ENCODE measurements at regions not wholly inside any gene's neighbourhood (a gene's known extent, or its start where the extent isn't known, plus 50 kb on each side); places are given as distances from the start of the nearest gene placed in this dataset.

- TF ChIP-seq EGR1 (IDR thresholded peaks at IDR 0.05): no peak
- no peak for TF ChIP-seq CEBPB (IDR thresholded peaks at IDR 0.05)
- no peak for TF ChIP-seq REST (IDR thresholded peaks at IDR 0.05; ENCODE audit: low read depth)
- no peak for TF ChIP-seq NFIC (IDR thresholded peaks at IDR 0.05)
- TF ChIP-seq YY1 (IDR thresholded peaks at IDR 0.05; ENCODE audit: low read depth): no peak
- TF ChIP-seq EP300 (IDR thresholded peaks at IDR 0.05; ENCODE audit: borderline replicate concordance): no peak
- no peak for TF ChIP-seq RAD21 (IDR thresholded peaks at IDR 0.05; ENCODE audit: low read depth)
- no peak for TF ChIP-seq CREB1 (IDR thresholded peaks at IDR 0.05; ENCODE audit: low read depth)
- no peak for TF ChIP-seq TAF1 (IDR thresholded peaks at IDR 0.05; ENCODE audit: low read depth)
- TF ChIP-seq FOXM1 (IDR thresholded peaks at IDR 0.05; ENCODE audit: borderline replicate concordance, low read depth): no peak
- no peak for TF ChIP-seq USF1 (IDR thresholded peaks at IDR 0.05)
- no peak for TF ChIP-seq MAX (IDR thresholded peaks at IDR 0.05)
- TF ChIP-seq ZBTB7A (IDR thresholded peaks at IDR 0.05; ENCODE audit: low read depth): no peak
Measured at GRCh38 chr5:71923755-71924154, 183.5 kb upstream of the MAP1B start.
